ENCODE measurements at regions not wholly inside any gene's neighbourhood (a gene's known extent, or its start where the extent isn't known, plus 50 kb on each side); places are given as distances from the start of the nearest gene placed in this dataset.

DNA sequence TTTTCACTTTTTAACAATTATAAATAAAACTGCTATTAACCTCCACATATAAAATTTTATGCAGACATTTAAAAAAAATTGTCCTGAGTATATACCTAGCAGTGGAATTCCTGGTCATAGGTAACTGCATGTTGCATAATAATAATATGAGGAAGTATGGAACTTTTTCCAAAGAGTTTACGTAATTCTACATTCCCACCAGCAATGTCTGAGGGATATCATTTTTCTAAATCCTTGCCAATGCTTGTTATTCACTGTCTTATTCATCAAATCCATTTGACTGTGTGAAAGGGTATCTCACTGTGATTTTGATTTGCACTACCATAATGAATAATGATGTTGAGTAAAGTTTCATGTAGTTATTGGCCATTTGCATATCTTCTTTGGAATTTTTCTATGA lies 393.8 kb downstream of the LRFN5 start:
- no peak for DNase-seq

DNA sequence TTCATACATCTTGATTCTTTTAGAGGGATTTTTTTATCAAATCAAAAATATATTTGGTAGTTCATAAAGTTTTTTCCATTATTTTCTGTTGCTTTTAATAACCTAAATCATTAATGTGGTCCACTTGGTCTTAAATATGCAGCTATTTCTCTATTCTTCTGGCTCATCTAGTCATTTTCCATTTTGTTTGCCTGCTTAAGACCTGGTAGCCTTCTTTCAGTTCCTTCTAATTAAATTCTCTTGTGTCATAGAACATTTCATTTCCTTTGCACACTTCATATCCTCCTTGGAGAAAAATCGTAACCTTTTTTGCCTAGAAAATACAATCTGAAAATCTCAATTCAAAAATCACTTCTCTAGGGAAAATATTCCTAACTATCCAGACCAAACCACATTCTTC lies 387.0 kb downstream of the LRFN5 start:
- no peak for DNase-seq

- no peak for DNase-seq
Observed at GRCh38 chr14:41986700-41987099, 380.0 kb downstream of the LRFN5 start.

DNA sequence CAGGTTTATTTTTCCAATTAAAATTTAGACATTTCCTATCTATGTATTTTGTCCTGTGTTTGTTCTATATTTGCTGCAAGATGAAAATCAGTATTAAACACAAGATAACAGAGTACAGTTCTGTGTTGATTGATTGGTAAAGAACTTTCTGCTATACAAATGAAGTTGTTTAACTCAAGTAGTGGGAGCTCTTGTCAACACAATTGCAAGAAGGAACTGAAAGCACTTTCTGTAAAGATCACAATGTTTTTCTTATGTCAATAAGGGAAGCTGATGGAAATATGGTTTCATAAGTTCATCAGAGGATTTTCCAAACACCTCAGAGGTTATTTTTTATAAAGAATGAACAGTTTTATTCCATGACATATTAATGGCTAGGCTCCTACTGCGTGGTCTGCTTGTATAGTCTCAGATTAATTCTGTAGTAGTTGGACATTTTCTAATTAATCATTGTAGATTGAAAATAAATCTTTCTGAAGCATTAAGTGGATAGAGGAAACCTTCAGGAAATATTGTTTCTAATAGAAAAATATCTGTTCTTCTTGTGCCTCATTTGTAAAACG lies 379.5 kb downstream of the LRFN5 start:
- DNase-seq, result no peak

DNA sequence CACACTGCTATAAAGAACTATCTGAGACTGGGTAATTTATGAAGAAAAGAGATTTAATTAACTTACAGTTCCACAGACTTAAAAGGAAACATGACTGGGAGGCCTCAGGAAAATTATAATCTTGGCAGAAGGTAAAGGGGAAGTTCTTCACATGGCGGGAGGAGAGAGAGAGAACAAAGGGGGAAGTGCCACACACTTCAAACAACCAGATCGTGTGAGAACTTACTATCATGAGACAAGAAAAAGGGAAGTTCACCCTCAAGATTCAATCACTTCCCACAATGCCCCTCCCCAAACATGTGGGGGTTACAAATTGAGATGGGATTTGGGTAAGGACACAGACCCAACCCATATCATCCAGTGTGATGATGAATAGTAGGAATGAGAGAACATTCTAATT lies 366.5 kb downstream of the LRFN5 start:
- DNase-seq, result no peak

- no peak for DNase-seq
Observed at GRCh38 chr14:41972531-41972930, 365.9 kb downstream of the LRFN5 start.

GRCh38 chr14:41960281-41960680 lies 353.6 kb downstream of the LRFN5 start:
- no peak for DNase-seq

DNA sequence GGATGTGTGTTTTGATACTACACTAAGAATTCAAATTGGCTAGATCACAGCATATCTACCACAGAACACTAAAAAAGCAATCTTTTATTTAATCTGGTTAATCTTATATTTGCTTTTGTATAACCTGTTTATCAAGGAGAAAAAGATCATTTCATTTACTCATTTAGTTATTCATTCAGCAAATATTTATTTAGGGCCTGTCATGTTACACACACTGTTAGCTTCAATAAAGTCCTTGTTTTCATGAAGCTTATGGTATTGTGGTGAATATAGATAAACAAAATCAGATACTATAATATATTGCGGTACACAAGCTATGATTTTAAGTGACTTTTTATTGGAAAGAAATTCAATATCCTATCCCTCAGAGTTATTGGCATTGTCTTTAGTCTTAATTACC lies 350.8 kb downstream of the LRFN5 start:
- DNase-seq, result no peak

Data from CD4-positive, alpha-beta T cell treated with Interleukin-12 subunit alpha and Interleukin-12 subunit beta, for 1 hour (primary cell).